GM12878 (cell line): ENCODE measurements at regions not wholly inside any gene's neighbourhood (a gene's known extent, or its start where the extent isn't known, plus 50 kb on each side); places are given as distances from the start of the nearest gene placed in this dataset.
"Not testable (repeated sequence)": the region's sequence is repeated elsewhere in the genome, so short reads cannot be mapped to it uniquely, and the experiment has no call there.

Source experiments
- ATAC-seq: fragments of 200-7000 bp; cut with Tn5 transposase; 3 replicates; pipeline ENCODE4 v1.9.1; 2020; ENCODE audit warnings: mild to moderate bottlenecking, moderate library complexity
- BruUV-seq: library from RNA; stranded (reverse); fragments of 400-500 nt; replicated peaks from 2 replicates; lab custom pipeline; 2021; lab: Mats Ljungman, UMichigan
- CTCF ChIA-PET: fragments of 300-600 bp; sonication (Branson Sonifier 250); formaldehyde crosslinking; extraction: SDS; loops from one replicate; lab custom pipeline; 2021; ENCODE audit warnings: inconsistent platforms; lab: Yijun Ruan, JAX
- POLR2A ChIA-PET: fragments of 350-600 bp; formaldehyde crosslinking; extraction: SDS; loops from one replicate; lab custom pipeline; 2021; ENCODE audit warnings: inconsistent platforms; lab: Charles Lee
- RAD21 ChIA-PET: fragments of 300-600 bp; sonication (Branson Sonifier 250); formaldehyde crosslinking; loops from one replicate; lab custom pipeline; 2023; ENCODE audit warnings: antibody characterized with exemption; ENCODE audit not compliant: unreplicated experiment; lab: Charles Lee
- SMC1A ChIA-PET: fragments of 300-600 bp; sonication (Branson Sonifier 250); formaldehyde crosslinking; loops from one replicate; lab custom pipeline; 2023; ENCODE audit not compliant: unreplicated experiment, uncharacterized antibody; lab: Charles Lee
- DNase-seq: peaks from one replicate; pipeline ENCODE4 v3.0.0-alpha.2; 2011; ENCODE audit warnings: low read depth, low spot score
- FAIRE-seq: peaks from 3 replicates; lab custom pipeline; 2011; peaks lifted over from hg19 to GRCh38; lab: Jason Lieb, UNC
- H2AFZ ChIP-seq: 2 replicates; pipeline ENCODE4 v1.6.0; 2011; ENCODE audit warnings: low read depth, low read length, control low read depth; ENCODE audit not compliant: control insufficient read depth
- H3K27ac ChIP-seq: 2 replicates; pipeline ENCODE4 v1.5.1; 2011; ENCODE audit warnings: control low read depth; ENCODE audit not compliant: control insufficient read depth, insufficient read depth
- H3K27me3 ChIP-seq, 2 experiments: replicated peaks in 1 of 2; 2 replicates each; pipeline versions ENCODE4 v1.6.0 to v1.6.1; 2011; ENCODE audit warnings: low read length in 1 of 2; ENCODE audit not compliant: control insufficient read depth in 2 of 2, insufficient read depth in 2 of 2
- H3K36me3 ChIP-seq, 2 experiments: 2 replicates each; pipeline ENCODE4 v1.5.1; 2011; ENCODE audit warnings: low read length in 1 of 2; ENCODE audit not compliant: control insufficient read depth in 2 of 2, insufficient read depth in 2 of 2
- H3K4me1 ChIP-seq: 2 replicates; pipeline ENCODE4 v1.6.1; 2011; ENCODE audit warnings: mild to moderate bottlenecking, low read length, moderate library complexity, mixed read lengths; ENCODE audit not compliant: control insufficient read depth, insufficient read depth
- H3K4me2 ChIP-seq: 2 replicates; pipeline ENCODE4 v1.6.0; 2011; ENCODE audit warnings: control low read depth; ENCODE audit not compliant: control insufficient read depth, insufficient read depth
- H3K4me3 ChIP-seq: fragments of 200-600 bp; sonication (generic); 2 replicates; pipeline ENCODE4 v1.5.1; 2016
- H3K79me2 ChIP-seq: 2 replicates; pipeline ENCODE4 v1.6.0; 2011; ENCODE audit warnings: low read length; ENCODE audit not compliant: control insufficient read depth, insufficient read depth
- H3K9ac ChIP-seq: 2 replicates; pipeline ENCODE4 v1.8.0; 2011; ENCODE audit warnings: low read length, control low read depth, mixed read lengths; ENCODE audit not compliant: control insufficient read depth, insufficient read depth
- H3K9me3 ChIP-seq: replicated peaks from 3 replicates; pipeline ENCODE4 v1.5.1; 2011; ENCODE audit warnings: mild to moderate bottlenecking, low read length; ENCODE audit not compliant: control insufficient read depth, insufficient read depth
- H4K20me1 ChIP-seq: 2 replicates; pipeline ENCODE4 v1.6.0; 2011; ENCODE audit not compliant: control insufficient read depth, insufficient read depth
- WGBS: methylation state at CpG from one replicate; pipeline ENCODE4 v1.1.6; 2016; ENCODE audit warnings: low lambda C conversion rate; ENCODE audit not compliant: insufficient replicate concordance, insufficient coverage; ENCODE audit errors: missing lambda C conversion rate; 5-methylcytosine and 5-hydroxymethylcytosine counted together
- in situ Hi-C: fragments of 300-500 bp; cut with MboI; formaldehyde crosslinking; loops from 9 replicates; pipeline ENCODE4 v1.14.3; 2018; ENCODE audit warnings: mixed read lengths
- intact Hi-C: fragments of 100-400 bp; cut with micrococcal nuclease; formaldehyde crosslinking; loops from one replicate; pipeline ENCODE4 v1.14.2; 2022; ENCODE audit not compliant: unreplicated experiment

DNA sequence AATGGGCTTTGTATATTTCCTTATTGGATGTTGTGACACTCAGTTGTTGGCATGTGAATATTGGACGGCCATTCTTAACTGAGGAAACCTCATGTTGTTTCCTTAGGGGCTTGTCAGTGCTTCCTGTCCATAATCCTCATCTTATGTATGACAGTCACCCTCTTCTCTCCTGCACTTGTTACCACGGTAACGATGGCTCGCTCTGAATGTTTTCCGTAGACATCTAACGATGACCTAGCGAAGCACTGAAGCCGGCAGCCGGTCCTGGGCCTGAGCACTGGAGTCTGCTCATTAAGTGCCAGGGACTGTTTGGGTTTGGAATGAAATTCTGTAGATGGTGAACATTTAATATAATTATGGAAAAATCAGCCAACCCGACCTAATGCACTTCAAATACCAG, 242.7 kb upstream of the NBPF12 start:
- not testable (repeated sequence) for FAIRE-seq, BruUV-seq

DNA sequence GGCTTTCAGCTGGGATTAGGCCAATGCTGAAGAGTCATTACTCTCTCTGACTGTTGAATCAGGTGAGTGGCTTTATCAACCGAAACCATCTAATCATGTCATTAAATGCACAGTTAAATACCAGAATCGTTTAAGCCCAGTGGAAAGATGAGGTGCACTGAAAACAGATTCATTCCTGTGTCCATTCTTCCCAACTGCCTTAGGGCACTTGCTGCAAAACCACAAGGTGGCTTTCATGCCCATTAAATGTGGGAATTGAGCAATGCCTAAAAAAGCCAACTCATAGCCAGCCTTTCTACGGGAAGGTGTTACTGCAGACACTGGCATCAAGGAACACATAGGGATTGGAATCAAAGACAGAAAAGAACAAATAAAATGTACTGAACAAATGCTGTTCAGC, 246.3 kb upstream of the NBPF12 start:
- H3K4me2 ChIP-seq, H3K9ac ChIP-seq, H3K79me2 ChIP-seq, H3K27me3 ChIP-seq, ATAC-seq, BruUV-seq, H4K20me1 ChIP-seq, H3K4me3 ChIP-seq, CTCF ChIA-PET, DNase-seq, H3K9me3 ChIP-seq, POLR2A ChIA-PET, RAD21 ChIA-PET, H2AFZ ChIP-seq, H3K36me3 ChIP-seq, intact Hi-C loops, FAIRE-seq, H3K27ac ChIP-seq, H3K4me1 ChIP-seq, SMC1A ChIA-PET, in situ Hi-C loops: not testable (repeated sequence)
- WGBS, result no CpG with 5 or more reads among the region's 3 CpGs

More for the DNA sequence above, 242.7 kb upstream of the NBPF12 start:
- H4K20me1 ChIP-seq, H2AFZ ChIP-seq, H3K79me2 ChIP-seq, DNase-seq, intact Hi-C loops, H3K36me3 ChIP-seq, RAD21 ChIA-PET, H3K9ac ChIP-seq, POLR2A ChIA-PET, H3K27ac ChIP-seq, SMC1A ChIA-PET, H3K4me3 ChIP-seq, H3K4me2 ChIP-seq, H3K4me1 ChIP-seq, CTCF ChIA-PET, in situ Hi-C loops, H3K9me3 ChIP-seq, H3K27me3 ChIP-seq, ATAC-seq: not testable (repeated sequence)
- WGBS, result 62% methylated on average over 6 of the region's 10 CpGs

DNA sequence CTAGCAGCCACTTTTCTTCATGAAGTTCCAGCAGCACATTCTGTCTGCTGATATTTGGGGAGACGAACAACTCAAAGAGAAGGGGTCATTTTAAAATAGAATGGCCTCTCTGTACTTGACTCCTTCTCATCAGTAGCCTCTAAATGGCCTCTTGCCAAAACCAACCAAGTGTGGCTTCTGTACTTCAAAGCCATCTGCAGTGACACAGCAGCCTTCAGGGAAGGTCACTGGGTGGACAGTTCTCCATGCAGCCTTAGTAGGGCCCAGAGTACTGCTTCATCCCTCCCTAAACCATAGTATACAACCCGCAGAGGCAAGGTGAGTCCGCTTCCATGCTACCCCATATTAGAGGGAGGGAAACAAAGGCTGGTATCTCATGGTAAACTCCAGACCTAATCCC, 249.2 kb upstream of the NBPF12 start:
- H3K79me2 ChIP-seq, H3K36me3 ChIP-seq, POLR2A ChIA-PET, ATAC-seq, H3K9me3 ChIP-seq, H3K27me3 ChIP-seq, H3K4me3 ChIP-seq, SMC1A ChIA-PET, H2AFZ ChIP-seq, CTCF ChIA-PET, H4K20me1 ChIP-seq, FAIRE-seq, in situ Hi-C loops, H3K4me1 ChIP-seq, H3K27ac ChIP-seq, RAD21 ChIA-PET, H3K4me2 ChIP-seq, H3K9ac ChIP-seq, DNase-seq, intact Hi-C loops, BruUV-seq: not testable (repeated sequence)
- WGBS, result 0% methylated on average over 1 of the region's 3 CpGs

DNA sequence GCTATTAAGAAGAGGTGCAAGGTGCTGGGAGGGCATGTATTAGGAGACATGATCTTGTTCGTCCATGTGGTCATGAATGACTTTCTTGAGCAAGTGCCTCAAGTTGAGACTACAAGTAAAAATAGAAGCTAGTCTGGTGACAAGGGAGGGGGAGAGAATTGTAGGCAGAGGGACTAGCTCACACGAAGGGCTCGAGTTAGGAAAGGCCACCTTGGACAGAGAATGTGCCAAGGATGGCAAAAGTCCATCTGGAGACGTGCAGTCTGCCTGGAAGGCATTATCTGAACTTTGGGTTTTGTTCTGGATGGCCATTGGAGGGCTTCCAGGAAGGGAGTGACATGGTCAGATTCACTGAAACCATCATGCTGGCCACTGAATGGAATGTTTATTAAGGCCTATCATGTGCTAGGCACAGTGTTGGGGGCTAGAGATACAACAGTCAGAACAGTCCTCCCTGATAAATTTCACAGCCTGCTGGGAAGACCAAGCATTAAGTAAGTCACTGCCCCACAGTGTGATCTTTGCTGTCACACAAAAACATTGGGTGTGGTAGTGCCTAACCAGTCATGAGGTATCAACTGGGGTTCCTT, 251.3 kb upstream of the NBPF12 start:
- POLR2A ChIA-PET, H3K27me3 ChIP-seq, H3K4me1 ChIP-seq, FAIRE-seq, RAD21 ChIA-PET, ATAC-seq, H3K9ac ChIP-seq, H3K9me3 ChIP-seq, SMC1A ChIA-PET, CTCF ChIA-PET, H3K4me3 ChIP-seq, BruUV-seq, in situ Hi-C loops, DNase-seq, H3K4me2 ChIP-seq, H3K79me2 ChIP-seq, H2AFZ ChIP-seq, intact Hi-C loops, H3K36me3 ChIP-seq, H4K20me1 ChIP-seq, H3K27ac ChIP-seq: not testable (repeated sequence)
- WGBS, result 0% methylated on average over 3 of the region's 4 CpGs
